CD4-positive, alpha-beta T cell (primary cell): ENCODE measurements at regions not wholly inside any gene's neighbourhood (a gene's known extent, or its start where the extent isn't known, plus 50 kb on each side); places are given as distances from the start of the nearest gene placed in this dataset.
"Not testable (repeated sequence)": the region's sequence is repeated elsewhere in the genome, so short reads cannot be mapped to it uniquely, and the experiment has no call there.

Experiments
- ATAC-seq: fragments of 200-7000 bp; cut with Tn5 transposase; one replicate; pipeline ENCODE4 v1.10.0; 2022; ENCODE audit warnings: mild to moderate bottlenecking; ENCODE audit not compliant: poor library complexity
- CTCF ChIA-PET: fragments of 350-600 bp; sonication (Branson Sonifier 250); formaldehyde crosslinking; loops from one replicate; lab custom pipeline; 2021; ENCODE audit warnings: antibody characterized with exemption, inconsistent platforms; lab: Charles Lee
- POLR2A ChIA-PET: fragments of 350-600 bp; sonication (Branson Sonifier 250); formaldehyde crosslinking; loops from one replicate; lab custom pipeline; 2021; ENCODE audit warnings: antibody characterized with exemption, inconsistent platforms; lab: Charles Lee
- DNase-seq, 14 experiments: peaks; one replicate each; pipeline ENCODE4 v3.0.0-alpha.2; 2013 to 2020; ENCODE audit warnings: mixed read lengths in 2 of 14
- H3K27ac ChIP-seq, 2 donors: one replicate each; pipeline versions ENCODE4 v1.5.1 to v1.7.0; 2013; ENCODE audit warnings: low read length in 2 of 2, low read depth in 1 of 2, mild to moderate bottlenecking in 1 of 2
- H3K27me3 ChIP-seq, 2 experiments: 1 replicate in 1 of 2; 2 replicates in 1 of 2; pipeline versions ENCODE4 v1.6.1 to v1.7.0; 2013; ENCODE audit warnings: low read length in 2 of 2, control low read depth in 1 of 2, mild to moderate bottlenecking in 1 of 2, moderate library complexity in 1 of 2; ENCODE audit not compliant: insufficient read depth in 2 of 2, control insufficient read depth in 1 of 2
- H3K36me3 ChIP-seq: one replicate; pipeline ENCODE4 v1.6.1; 2013; ENCODE audit warnings: low read length, control low read depth; ENCODE audit not compliant: insufficient read depth
- H3K4me1 ChIP-seq: one replicate; pipeline ENCODE4 v1.6.1; 2013; ENCODE audit warnings: low read length, control low read depth; ENCODE audit not compliant: insufficient read depth
- H3K4me3 ChIP-seq: one replicate; pipeline ENCODE4 v1.5.1; 2013; ENCODE audit warnings: mild to moderate bottlenecking, low read length, moderate library complexity
- H3K9me3 ChIP-seq, 2 experiments: 1 replicate in 1 of 2; 2 replicates in 1 of 2; pipeline versions ENCODE4 v1.6.1 to v1.7.0; 2013; ENCODE audit warnings: low read length in 2 of 2, mild to moderate bottlenecking in 2 of 2, control low read depth in 1 of 2, moderate library complexity in 1 of 2; ENCODE audit not compliant: control insufficient read depth in 1 of 2, insufficient read depth in 1 of 2
- H3K27ac Mint-ChIP-seq: one replicate; pipeline ENCODE4 v1.8.0; 2020; ENCODE audit warnings: mixed read lengths
- H3K27me3 Mint-ChIP-seq: one replicate; pipeline ENCODE4 v1.8.0; 2021; ENCODE audit warnings: mixed read lengths
- H3K36me3 Mint-ChIP-seq: one replicate; pipeline ENCODE4 v1.8.0; 2021; ENCODE audit warnings: low read depth, mixed read lengths
- H3K4me1 Mint-ChIP-seq: one replicate; pipeline ENCODE4 v1.8.0; 2021; ENCODE audit warnings: low read depth, mixed read lengths
- H3K4me3 Mint-ChIP-seq: one replicate; pipeline ENCODE4 v1.8.0; 2020; ENCODE audit warnings: mild to moderate bottlenecking, mixed read lengths
- H3K9me3 Mint-ChIP-seq: one replicate; pipeline ENCODE4 v1.8.0; 2020; ENCODE audit warnings: mixed read lengths
- CTCF ChIP-seq: fragments of 200-600 bp; IDR thresholded peaks from one replicate; pipeline ENCODE4 v1.8.0; 2022; ENCODE audit warnings: antibody characterized with exemption, mild to moderate bottlenecking
- intact Hi-C, 2 experiments: fragments of 100-400 bp; cut with DNase I in 1 of 2; cut with micrococcal nuclease in 1 of 2; formaldehyde crosslinking; loops; one replicate each; pipeline versions ENCODE4 v1.15.1 to v1.9.0; 2023 to 2025; cut with DNase I, micrococcal nuclease

- H3K27me3 ChIP-seq = no peaks in the 10 kb centered on the region
- Mint-ChIP-seq H3K4me3 (no peak overlapping the region), H3K36me3 (no peaks in the 10 kb centered on the region), H3K27ac (no peak overlapping the region), H3K4me1 (no peaks in the 10 kb centered on the region), H3K9me3 (no peaks in the 10 kb centered on the region), H3K27me3 (no peaks in the 10 kb centered on the region)
- CTCF ChIA-PET = interaction anchor here (0.7 kb wide), 1 partner anchor 16 kb away, joined by 3 read pairs; no protein-coding TSS in a partner anchor
- no peaks in the 10 kb centered on the region for H3K36me3 ChIP-seq
- H3K27ac ChIP-seq = no peak overlapping the region
- TF ChIP-seq CTCF = no peak
- no peaks in the 10 kb centered on the region for H3K4me1 ChIP-seq
- no peak overlapping the region for H3K4me3 ChIP-seq
- ATAC-seq = no peak
- DNase-seq = no peak
- no peaks in the 10 kb centered on the region for H3K9me3 ChIP-seq
- POLR2A ChIA-PET = no interaction called here
- intact Hi-C loops = no loop called here
These were observed 717.2 kb downstream of the RNF144A start for GRCh38 chr2:7634409-7634808.

- Mint-ChIP-seq H3K4me1 (no peaks in the 10 kb centered on the region), H3K27me3 (no peaks in the 10 kb centered on the region), H3K27ac (no peak overlapping the region), H3K9me3 (peaks cover 9% of the 10 kb centered on the region), H3K36me3 (no peaks in the 10 kb centered on the region), H3K4me3 (no peak overlapping the region)
- Histone ChIP-seq H3K9me3 (peaks cover 5 to 8% of the 10 kb centered on the region in 2 experiments), H3K36me3 (no peaks in the 10 kb centered on the region), H3K4me1 (no peaks in the 10 kb centered on the region), H3K4me3 (no peak overlapping the region), H3K27me3 (no peaks in the 10 kb centered on the region), H3K27ac (no peak overlapping the region)
- ATAC-seq = no peak
- CTCF ChIA-PET = no interaction called here
- intact Hi-C loops = no loop called here
- DNase-seq = no peak
- TF ChIP-seq CTCF = no peak
- POLR2A ChIA-PET = no interaction called here
These were observed 722.3 kb downstream of the RNF144A start for GRCh38 chr2:7639476-7639875.

GRCh38 chr2:7641272-7641671 lies 724.1 kb downstream of the RNF144A start:
- intact Hi-C loops = loop anchor here in 1 of 2 experiments (2.0 kb wide), 1 partner anchor 68 kb away; no protein-coding TSS in a partner anchor
- H3K27me3 Mint-ChIP-seq, H3K9me3 Mint-ChIP-seq, ATAC-seq, H3K36me3 ChIP-seq, H3K27me3 ChIP-seq, H3K27ac ChIP-seq, H3K4me1 Mint-ChIP-seq, CTCF ChIA-PET, DNase-seq, POLR2A ChIA-PET, H3K36me3 Mint-ChIP-seq, H3K9me3 ChIP-seq, H3K4me3 ChIP-seq, H3K4me3 Mint-ChIP-seq, H3K27ac Mint-ChIP-seq, H3K4me1 ChIP-seq: not testable (repeated sequence)

GRCh38 chr2:7646024-7646423 lies 728.8 kb downstream of the RNF144A start:
- Mint-ChIP-seq H3K9me3 (peaks cover 10% of the 10 kb centered on the region), H3K27me3 (no peaks in the 10 kb centered on the region), H3K36me3 (peaks cover 6% of the 10 kb centered on the region), H3K4me3 (no peak overlapping the region), H3K4me1 (peaks cover 33% of the 10 kb centered on the region), H3K27ac (no peak overlapping the region)
- ATAC-seq (no peak), DNase-seq (no peak)
- intact Hi-C loops = no loop called here
- peaks cover 4% of the 10 kb centered on the region in 2 experiments for H3K9me3 ChIP-seq
- no peak overlapping the region for H3K4me3 ChIP-seq
- no peaks in the 10 kb centered on the region for H3K36me3 ChIP-seq
- H3K4me1 ChIP-seq = peaks cover 8% of the 10 kb centered on the region
- POLR2A ChIA-PET = no interaction called here
- CTCF ChIA-PET = no interaction called here
- no peaks in the 10 kb centered on the region for H3K27me3 ChIP-seq
- no peak overlapping the region for H3K27ac ChIP-seq
- TF ChIP-seq CTCF = no peak
